CD4-positive, alpha-beta T cell treated with Interleukin-17A for 1 hour (primary cell): ENCODE measurements at regions not wholly inside any gene's neighbourhood (a gene's known extent, or its start where the extent isn't known, plus 50 kb on each side); places are given as distances from the start of the nearest gene placed in this dataset.

Experiments used
- DNase-seq: peaks from one replicate; pipeline ENCODE4 v3.0.0-alpha.2; 2020

GRCh38 chr13:39167018-39167417 is 128.8 kb downstream of the NHLRC3 start:
- no peak for DNase-seq

GRCh38 chr13:39170711-39171110 is 132.5 kb downstream of the NHLRC3 start:
- no peak for DNase-seq

GRCh38 chr13:39185326-39185725 is 147.1 kb downstream of the NHLRC3 start:
- no peak for DNase-seq

- DNase-seq: no peak
These were observed 148.1 kb downstream of the NHLRC3 start for GRCh38 chr13:39186205-39186875.

GRCh38 chr13:39189778-39190177 is 151.5 kb downstream of the NHLRC3 start:
- DNase-seq: no peak

GRCh38 chr13:39196965-39197646 is 158.8 kb downstream of the NHLRC3 start:
- no peak for DNase-seq

- DNase-seq: no peak
These were observed 159.4 kb downstream of the NHLRC3 start for GRCh38 chr13:39197647-39198007.

GRCh38 chr13:39200249-39200910 is 162.1 kb downstream of the NHLRC3 start:
- no peak for DNase-seq

- DNase-seq: no peak
These were observed 162.9 kb downstream of the NHLRC3 start for GRCh38 chr13:39201180-39201579.

GRCh38 chr13:39202746-39203145 is 164.5 kb downstream of the NHLRC3 start:
- DNase-seq: no peak

- no peak for DNase-seq
These were observed 170.4 kb downstream of the NHLRC3 start for GRCh38 chr13:39208636-39209035.

GRCh38 chr13:39209731-39210531 is 171.7 kb downstream of the NHLRC3 start:
- no peak for DNase-seq

- DNase-seq: no peak
These were observed 172.8 kb downstream of the NHLRC3 start for GRCh38 chr13:39210961-39211534.

- no peak for DNase-seq
These were observed 177.7 kb downstream of the NHLRC3 start for GRCh38 chr13:39215971-39216370.

GRCh38 chr13:39217471-39217870 is 179.2 kb downstream of the NHLRC3 start:
- no peak for DNase-seq

GRCh38 chr13:39224671-39225240 is 186.5 kb downstream of the NHLRC3 start:
- no peak for DNase-seq

- DNase-seq: no peak
These were observed 187.6 kb downstream of the NHLRC3 start for GRCh38 chr13:39225860-39226259.

GRCh38 chr13:39226359-39226758 is 188.1 kb downstream of the NHLRC3 start:
- DNase-seq: no peak

GRCh38 chr13:39232401-39232980 is 194.2 kb downstream of the NHLRC3 start:
- DNase-seq: no peak

- no peak for DNase-seq
These were observed 194.7 kb downstream of the NHLRC3 start for GRCh38 chr13:39232999-39233398.

- DNase-seq: no peak
These were observed 195.3 kb downstream of the NHLRC3 start for GRCh38 chr13:39233519-39233918.

GRCh38 chr13:39244561-39245230 is 206.4 kb downstream of the NHLRC3 start:
- DNase-seq: no peak
